DOHH2 (cell line): ENCODE measurements at regions not wholly inside any gene's neighbourhood (a gene's known extent, or its start where the extent isn't known, plus 50 kb on each side); places are given as distances from the start of the nearest gene placed in this dataset.

Source experiments
- EZH2phosphoT487 ChIP-seq: fragments of 200-600 bp; sonication (generic); IDR thresholded peaks from 2 replicates; pipeline ENCODE4 v1.6.1; 2017; ENCODE audit warnings: borderline replicate concordance, mild to moderate bottlenecking, antibody characterized with exemption, low read length, moderate library complexity, mixed read lengths
- TF ChIP-seq, protein P1 (sequence below): fragments of 200-600 bp; sonication (generic); IDR thresholded peaks from one replicate; pipeline ENCODE4 v1.5.1; 2014; ENCODE audit warnings: antibody characterized with exemption, mild to moderate bottlenecking, low read depth, low read length; ENCODE audit not compliant: poor library complexity, severe bottlenecking

DNA sequence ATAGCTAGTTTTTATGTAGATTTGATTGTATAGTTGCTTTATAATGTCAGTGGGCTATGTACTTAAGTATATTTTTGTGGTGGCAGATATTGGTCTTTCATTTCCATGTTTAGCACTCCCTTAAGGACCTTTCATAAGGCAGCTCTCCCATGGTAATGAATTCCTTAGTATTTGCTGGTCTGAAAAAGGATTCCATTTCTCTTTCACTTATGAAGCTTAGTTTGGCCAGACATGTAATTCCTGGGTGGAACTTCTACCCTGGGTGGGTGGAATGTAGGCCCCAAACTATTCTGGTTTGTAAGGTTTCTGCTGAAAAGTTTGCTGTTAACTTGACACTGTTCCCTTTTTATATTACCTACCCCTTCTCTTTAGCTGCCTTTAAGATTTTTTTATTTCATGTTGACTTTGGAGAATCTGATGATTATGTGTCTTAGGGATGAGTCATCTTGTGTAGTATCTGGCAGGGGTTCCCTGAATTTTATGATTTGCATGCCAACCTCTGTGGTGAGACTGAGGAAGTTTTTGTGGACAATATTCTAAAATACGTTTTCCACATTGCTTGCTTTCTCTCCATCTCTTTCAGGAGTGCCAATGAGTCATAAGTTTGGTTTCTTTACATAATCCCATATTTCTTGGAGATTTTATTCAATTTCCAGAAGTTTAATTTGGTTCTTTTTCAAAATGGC, 65.4 kb upstream of the VRK2 start:
- TF ChIP-seq, protein P1, sequence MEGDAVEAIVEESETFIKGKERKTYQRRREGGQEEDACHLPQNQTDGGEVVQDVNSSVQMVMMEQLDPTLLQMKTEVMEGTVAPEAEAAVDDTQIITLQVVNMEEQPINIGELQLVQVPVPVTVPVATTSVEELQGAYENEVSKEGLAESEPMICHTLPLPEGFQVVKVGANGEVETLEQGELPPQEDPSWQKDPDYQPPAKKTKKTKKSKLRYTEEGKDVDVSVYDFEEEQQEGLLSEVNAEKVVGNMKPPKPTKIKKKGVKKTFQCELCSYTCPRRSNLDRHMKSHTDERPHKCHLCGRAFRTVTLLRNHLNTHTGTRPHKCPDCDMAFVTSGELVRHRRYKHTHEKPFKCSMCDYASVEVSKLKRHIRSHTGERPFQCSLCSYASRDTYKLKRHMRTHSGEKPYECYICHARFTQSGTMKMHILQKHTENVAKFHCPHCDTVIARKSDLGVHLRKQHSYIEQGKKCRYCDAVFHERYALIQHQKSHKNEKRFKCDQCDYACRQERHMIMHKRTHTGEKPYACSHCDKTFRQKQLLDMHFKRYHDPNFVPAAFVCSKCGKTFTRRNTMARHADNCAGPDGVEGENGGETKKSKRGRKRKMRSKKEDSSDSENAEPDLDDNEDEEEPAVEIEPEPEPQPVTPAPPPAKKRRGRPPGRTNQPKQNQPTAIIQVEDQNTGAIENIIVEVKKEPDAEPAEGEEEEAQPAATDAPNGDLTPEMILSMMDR: no peak
- TF ChIP-seq EZH2phosphoT487: no peak
